ENCODE measurements at regions not wholly inside any gene's neighbourhood (a gene's known extent, or its start where the extent isn't known, plus 50 kb on each side); places are given as distances from the start of the nearest gene placed in this dataset.

- intact Hi-C loops (cut with micrococcal nuclease) = no loop called here
- Mint-ChIP-seq H3K4me1 (ENCODE audit: low read depth) (peaks cover 32% of the 10 kb centered on the region), H3K4me3 (no peak overlapping the region), H3K27ac (no peak overlapping the region), H3K27me3 (no peaks in the 10 kb centered on the region), H3K9me3 (no peaks in the 10 kb centered on the region), H3K36me3 (ENCODE audit: low read depth) (no peaks in the 10 kb centered on the region)
Measured at GRCh38 chr2:126832014-126832413, 66.7 kb upstream of the TEX51 start.

GRCh38 chr2:126832757-126833156, 65.9 kb upstream of the TEX51 start:
- Mint-ChIP-seq H3K27ac (no peak overlapping the region), H3K27me3 (no peaks in the 10 kb centered on the region), H3K9me3 (no peaks in the 10 kb centered on the region), H3K4me3 (no peak overlapping the region), H3K36me3 (ENCODE audit: low read depth) (no peaks in the 10 kb centered on the region), H3K4me1 (ENCODE audit: low read depth) (peaks cover 26% of the 10 kb centered on the region)
- intact Hi-C loops (cut with micrococcal nuclease) = no loop called here

GRCh38 chr2:126834006-126834659, 64.6 kb upstream of the TEX51 start:
- H3K9me3 Mint-ChIP-seq = no peaks in the 10 kb centered on the region
- H3K4me3 Mint-ChIP-seq = no peak overlapping the region
- no peaks in the 10 kb centered on the region for H3K27me3 Mint-ChIP-seq
- H3K27ac Mint-ChIP-seq = no peak overlapping the region
- peaks cover 27% of the 10 kb centered on the region for H3K4me1 Mint-ChIP-seq (ENCODE audit: low read depth)
- intact Hi-C loops (cut with micrococcal nuclease) = no loop called here
- no peaks in the 10 kb centered on the region for H3K36me3 Mint-ChIP-seq (ENCODE audit: low read depth)

- no peaks in the 10 kb centered on the region for H3K36me3 Mint-ChIP-seq (ENCODE audit: low read depth)
- peaks cover 25% of the 10 kb centered on the region for H3K4me1 Mint-ChIP-seq (ENCODE audit: low read depth)
- no peak overlapping the region for H3K27ac Mint-ChIP-seq
Measured at GRCh38 chr2:126835261-126835660, 63.4 kb upstream of the TEX51 start.

GRCh38 chr2:126835831-126836230, 62.9 kb upstream of the TEX51 start:
- Mint-ChIP-seq H3K4me3 (no peak overlapping the region), H3K4me1 (ENCODE audit: low read depth) (peaks cover 25% of the 10 kb centered on the region), H3K36me3 (ENCODE audit: low read depth) (no peaks in the 10 kb centered on the region), H3K9me3 (no peaks in the 10 kb centered on the region), H3K27me3 (no peaks in the 10 kb centered on the region), H3K27ac (no peak overlapping the region)
- intact Hi-C loops (cut with micrococcal nuclease) = no loop called here

More at GRCh38 chr2:126835261-126835660, 63.4 kb upstream of the TEX51 start:
- Mint-ChIP-seq H3K27me3 (no peaks in the 10 kb centered on the region), H3K9me3 (no peaks in the 10 kb centered on the region), H3K4me3 (no peak overlapping the region)
- intact Hi-C loops (cut with micrococcal nuclease) = no loop called here

GRCh38 chr2:126836761-126837679, 61.7 kb upstream of the TEX51 start:
- Mint-ChIP-seq H3K4me1 (ENCODE audit: low read depth) (peaks cover 17% of the 10 kb centered on the region), H3K27me3 (no peaks in the 10 kb centered on the region), H3K9me3 (no peaks in the 10 kb centered on the region), H3K4me3 (no peak overlapping the region), H3K27ac (no peak overlapping the region), H3K36me3 (ENCODE audit: low read depth) (no peaks in the 10 kb centered on the region)
- intact Hi-C loops (cut with micrococcal nuclease) = no loop called here

- Mint-ChIP-seq H3K27me3 (no peaks in the 10 kb centered on the region), H3K9me3 (no peaks in the 10 kb centered on the region), H3K4me3 (no peak overlapping the region), H3K4me1 (ENCODE audit: low read depth) (peaks cover 17% of the 10 kb centered on the region), H3K27ac (no peak overlapping the region), H3K36me3 (ENCODE audit: low read depth) (no peaks in the 10 kb centered on the region)
- intact Hi-C loops (cut with micrococcal nuclease) = no loop called here
Measured at GRCh38 chr2:126837966-126838715, 60.5 kb upstream of the TEX51 start.

GRCh38 chr2:126838716-126838985, 60.0 kb upstream of the TEX51 start:
- H3K27ac Mint-ChIP-seq = no peak overlapping the region
- no peaks in the 10 kb centered on the region for H3K27me3 Mint-ChIP-seq
- intact Hi-C loops (cut with micrococcal nuclease) = no loop called here
- no peaks in the 10 kb centered on the region for H3K36me3 Mint-ChIP-seq (ENCODE audit: low read depth)
- no peak overlapping the region for H3K4me3 Mint-ChIP-seq
- no peaks in the 10 kb centered on the region for H3K9me3 Mint-ChIP-seq
- H3K4me1 Mint-ChIP-seq (ENCODE audit: low read depth) = peaks cover 17% of the 10 kb centered on the region

GRCh38 chr2:126839796-126840195, 58.9 kb upstream of the TEX51 start:
- Mint-ChIP-seq H3K9me3 (no peaks in the 10 kb centered on the region), H3K27me3 (no peaks in the 10 kb centered on the region), H3K4me3 (no peak overlapping the region), H3K36me3 (ENCODE audit: low read depth) (no peaks in the 10 kb centered on the region), H3K27ac (no peak overlapping the region), H3K4me1 (ENCODE audit: low read depth) (peaks cover 17% of the 10 kb centered on the region)
- intact Hi-C loops (cut with micrococcal nuclease) = no loop called here

- peaks cover 40% of the 10 kb centered on the region for H3K4me1 Mint-ChIP-seq (ENCODE audit: low read depth)
- intact Hi-C loops (cut with micrococcal nuclease) = no loop called here
- H3K27me3 Mint-ChIP-seq = no peaks in the 10 kb centered on the region
- no peak overlapping the region for H3K4me3 Mint-ChIP-seq
- H3K9me3 Mint-ChIP-seq = no peaks in the 10 kb centered on the region
- no peaks in the 10 kb centered on the region for H3K36me3 Mint-ChIP-seq (ENCODE audit: low read depth)
- H3K27ac Mint-ChIP-seq = no peak overlapping the region
Measured at GRCh38 chr2:126843081-126843480, 55.6 kb upstream of the TEX51 start.

GRCh38 chr2:126846241-126846640, 52.4 kb upstream of the TEX51 start:
- Mint-ChIP-seq H3K4me1 (ENCODE audit: low read depth) (peaks cover 24% of the 10 kb centered on the region), H3K27me3 (peaks cover 2% of the 10 kb centered on the region), H3K27ac (peak overlapping the region; percentile 66), H3K36me3 (ENCODE audit: low read depth) (no peaks in the 10 kb centered on the region), H3K4me3 (no peak overlapping the region), H3K9me3 (no peaks in the 10 kb centered on the region)
- intact Hi-C loops (cut with micrococcal nuclease) = no loop called here
